SK-N-SH treated with all-trans-retinoic acid at 6 μM for 48 hours (cell line): ENCODE measurements at regions not wholly inside any gene's neighbourhood (a gene's known extent, or its start where the extent isn't known, plus 50 kb on each side); places are given as distances from the start of the nearest gene placed in this dataset.

Source experiments
- ATAC-seq: fragments of 200-7000 bp; cut with Tn5 transposase; 3 replicates; pipeline ENCODE4 v1.9.1; 2020; ENCODE audit warnings: mild to moderate bottlenecking, moderate library complexity
- ARNTL ChIP-seq: fragments of 450-650 bp; formaldehyde crosslinking; IDR thresholded peaks from 2 replicates; pipeline ENCODE4 v1.5.0; 2020; ENCODE audit warnings: low read depth, mild to moderate bottlenecking, moderate library complexity, borderline replicate concordance
- BACH2 ChIP-seq: fragments of 250-450 bp; sonication (Bioruptor Pico); IDR thresholded peaks from 2 replicates; pipeline ENCODE4 v1.9.0; 2021; ENCODE audit warnings: mild to moderate bottlenecking, borderline replicate concordance
- CREB5 ChIP-seq: fragments of 250-450 bp; sonication (Bioruptor Pico); IDR thresholded peaks from 2 replicates; pipeline ENCODE4 v1.5.1; 2020; ENCODE audit warnings: low read depth, mild to moderate bottlenecking, moderate library complexity
- CSRNP3 ChIP-seq: fragments of 250-450 bp; sonication (Bioruptor Pico); IDR thresholded peaks from 2 replicates; pipeline ENCODE4 v1.5.1; 2021; ENCODE audit warnings: mild to moderate bottlenecking, moderate library complexity
- ESRRG ChIP-seq: fragments of 250-450 bp; sonication (Bioruptor Pico); IDR thresholded peaks from 2 replicates; pipeline ENCODE4 v1.6.1; 2021; ENCODE audit warnings: mild to moderate bottlenecking
- ISL1 ChIP-seq: fragments of 250-450 bp; sonication (Bioruptor Pico); IDR thresholded peaks from 2 replicates; pipeline ENCODE4 v2.1.2; 2022; ENCODE audit warnings: mild to moderate bottlenecking, moderate library complexity
- OSR1 ChIP-seq: fragments of 250-450 bp; sonication (Bioruptor Pico); IDR thresholded peaks from 2 replicates; pipeline ENCODE4 v1.8.0; 2022; ENCODE audit warnings: moderate library complexity, mild to moderate bottlenecking, inconsistent platforms
- PATZ1 ChIP-seq: fragments of 250-450 bp; sonication (Bioruptor Pico); IDR thresholded peaks from 2 replicates; pipeline ENCODE4 v1.8.0; 2020; ENCODE audit warnings: mild to moderate bottlenecking, moderate library complexity, borderline replicate concordance
- POU6F1 ChIP-seq: fragments of 250-450 bp; sonication (Bioruptor Pico); IDR thresholded peaks from 2 replicates; pipeline ENCODE4 v1.8.0; 2021; ENCODE audit warnings: low read depth, mild to moderate bottlenecking, moderate library complexity, borderline replicate concordance
- PPARA ChIP-seq: fragments of 250-450 bp; sonication (Bioruptor Pico); IDR thresholded peaks from 2 replicates; pipeline ENCODE4 v1.5.0; 2020; ENCODE audit warnings: mild to moderate bottlenecking, borderline replicate concordance
- RARB ChIP-seq: fragments of 250-450 bp; sonication (Bioruptor Pico); IDR thresholded peaks from 2 replicates; pipeline ENCODE4 v1.8.0; 2021; ENCODE audit warnings: mild to moderate bottlenecking, moderate library complexity
- SNAI2 ChIP-seq: fragments of 250-450 bp; sonication (Bioruptor Pico); IDR thresholded peaks from 2 replicates; pipeline ENCODE4 v1.5.0; 2020; ENCODE audit warnings: mild to moderate bottlenecking, moderate library complexity
- TCF4 ChIP-seq: fragments of 250-450 bp; sonication (Bioruptor Pico); IDR thresholded peaks from 2 replicates; pipeline ENCODE4 v1.8.0; 2021; ENCODE audit warnings: mild to moderate bottlenecking, moderate library complexity, borderline replicate concordance
- TOX ChIP-seq: fragments of 250-450 bp; sonication (Bioruptor Pico); IDR thresholded peaks from 2 replicates; pipeline ENCODE4 v1.8.0; 2021; ENCODE audit warnings: mild to moderate bottlenecking, moderate library complexity, borderline replicate concordance
- TSHZ2 ChIP-seq: fragments of 250-450 bp; sonication (Bioruptor Pico); IDR thresholded peaks from 2 replicates; pipeline ENCODE4 v1.5.0; 2020; ENCODE audit warnings: mild to moderate bottlenecking, moderate library complexity
- ZC3H10 ChIP-seq: fragments of 250-450 bp; sonication (Bioruptor Pico); IDR thresholded peaks from 2 replicates; pipeline ENCODE4 v1.5.1; 2021; ENCODE audit warnings: mild to moderate bottlenecking, moderate library complexity
- ZFP3 ChIP-seq: fragments of 250-450 bp; sonication (Bioruptor Pico); IDR thresholded peaks from 2 replicates; pipeline ENCODE4 v1.5.0; 2020; ENCODE audit warnings: mild to moderate bottlenecking, moderate library complexity
- ZFP30 ChIP-seq: fragments of 450-650 bp; formaldehyde crosslinking; IDR thresholded peaks from 2 replicates; pipeline ENCODE4 v1.5.0; 2022; ENCODE audit warnings: mild to moderate bottlenecking, moderate library complexity
- ZNF565 ChIP-seq: fragments of 450-650 bp; formaldehyde crosslinking; conservative IDR thresholded peaks from 2 replicates; pipeline ENCODE4 v1.5.0; 2020; ENCODE audit warnings: low read depth, mild to moderate bottlenecking, moderate library complexity
- ZNF8 ChIP-seq: fragments of 450-650 bp; formaldehyde crosslinking; IDR thresholded peaks from 2 replicates; pipeline ENCODE4 v1.5.0; 2020; ENCODE audit warnings: mild to moderate bottlenecking, moderate library complexity

- TF ChIP-seq ZNF8 (CRISPR knock-in tag): no peak
- TF ChIP-seq OSR1: no peak
- TF ChIP-seq ZNF565: no peak
- no peak for TF ChIP-seq PPARA (CRISPR knock-in tag)
- ATAC-seq: no peak
Measured at GRCh38 chr16:25416002-25416401, 158.4 kb upstream of the ZKSCAN2 start.

- TF ChIP-seq ISL1 (CRISPR knock-in tag): peak; percentile 91
- TF ChIP-seq ZFP30 (CRISPR knock-in tag): no peak
- TF ChIP-seq BACH2: no peak
- no peak for TF ChIP-seq ARNTL (CRISPR knock-in tag)
- no peak for TF ChIP-seq TSHZ2
- ATAC-seq: peak; percentile 71
Measured at GRCh38 chr16:25413975-25414374, 156.3 kb upstream of the ZKSCAN2 start.

- ATAC-seq: no peak
- TF ChIP-seq POU6F1 (CRISPR knock-in tag) (no peak), RARB (no peak), ISL1 (CRISPR knock-in tag) (no peak), ESRRG (CRISPR knock-in tag) (no peak)
Measured at GRCh38 chr16:25413133-25413532, 155.5 kb upstream of the ZKSCAN2 start.

- no peak for TF ChIP-seq PATZ1 (CRISPR knock-in tag)
- no peak for TF ChIP-seq BACH2
- no peak for TF ChIP-seq TCF4
- no peak for TF ChIP-seq ZNF8 (CRISPR knock-in tag)
- no peak for TF ChIP-seq SNAI2
- TF ChIP-seq TSHZ2: no peak
- no peak for TF ChIP-seq ZC3H10 (CRISPR knock-in tag)
- TF ChIP-seq ISL1 (CRISPR knock-in tag): no peak
- no peak for TF ChIP-seq ZFP3 (CRISPR knock-in tag)
- no peak for TF ChIP-seq CSRNP3 (CRISPR knock-in tag)
- no peak for TF ChIP-seq ZFP30 (CRISPR knock-in tag)
- no peak for TF ChIP-seq RARB
- no peak for TF ChIP-seq CREB5
- TF ChIP-seq TOX (CRISPR knock-in tag): no peak
- TF ChIP-seq, all 23 proteins: peak for 0
Measured at GRCh38 chr16:25411396-25412081, 153.9 kb upstream of the ZKSCAN2 start.

More at GRCh38 chr16:25411396-25412081, 153.9 kb upstream of the ZKSCAN2 start:
- no peak for ATAC-seq
